OCI-LY3 (cell line): ENCODE measurements at regions not wholly inside any gene's neighbourhood (a gene's known extent, or its start where the extent isn't known, plus 50 kb on each side); places are given as distances from the start of the nearest gene placed in this dataset.

ENCODE experiments used
- H2AFZ ChIP-seq: fragments of 200-600, 300-600 bp; shearing (Covaris generic); 2 replicates; pipeline ENCODE4 v1.6.0; 2014; ENCODE audit warnings: antibody characterized with exemption, low read depth, low read length
- H3K27ac ChIP-seq: fragments of 200-600, 300-600 bp; sonication (generic); 2 replicates; pipeline ENCODE4 v1.5.1; 2014; ENCODE audit warnings: mild to moderate bottlenecking, low read length, moderate library complexity, mixed read lengths
- H3K27me3 ChIP-seq: fragments of 200-600, 300-600 bp; sonication (generic); 2 replicates; pipeline ENCODE4 v1.6.1; 2014; ENCODE audit warnings: low read depth, low read length, mixed read lengths
- H3K36me3 ChIP-seq: fragments of 200-600, 300-600 bp; sonication (generic); replicated peaks from 2 replicates; pipeline ENCODE3; 2014; ENCODE audit warnings: low read depth, low read length, mixed read lengths
- H3K4me1 ChIP-seq: fragments of 300-600, 200-600 bp; sonication (generic); 2 replicates; pipeline ENCODE4 v1.6.1; 2014; ENCODE audit warnings: low read length, mixed read lengths
- H3K4me2 ChIP-seq: fragments of 200-600, 300-600 bp; sonication (generic); 2 replicates; pipeline ENCODE4 v1.6.1; 2014; ENCODE audit warnings: low read length, mixed read lengths
- H3K4me3 ChIP-seq: fragments of 300-600, 200-600 bp; sonication (generic); 2 replicates; pipeline ENCODE4 v1.5.1; 2014; ENCODE audit warnings: antibody characterized with exemption, mild to moderate bottlenecking, low read length, moderate library complexity
- H3K79me2 ChIP-seq: fragments of 300-600, 200-600 bp; shearing (Covaris generic); 2 replicates; pipeline ENCODE4 v1.6.1; 2014; ENCODE audit warnings: mild to moderate bottlenecking, low read length, mixed read lengths
- H3K9ac ChIP-seq: fragments of 300-600, 200-600 bp; shearing (Covaris generic); 2 replicates; pipeline ENCODE4 v1.6.0; 2014; ENCODE audit warnings: mild to moderate bottlenecking, low read length, moderate library complexity
- H3K9me3 ChIP-seq: fragments of 200-600, 300-600 bp; shearing (Covaris generic); 2 replicates; pipeline ENCODE4 v1.6.1; 2014; ENCODE audit warnings: low read length, mixed read lengths; ENCODE audit not compliant: insufficient read depth
- H4K20me1 ChIP-seq: fragments of 200-600, 300-600 bp; sonication (generic); 2 replicates; pipeline ENCODE4 v1.6.1; 2016; ENCODE audit warnings: low read length, mixed read lengths; ENCODE audit not compliant: insufficient read depth
- EZH2phosphoT487 ChIP-seq: fragments of 200-600 bp; shearing (Covaris generic); IDR thresholded peaks from 2 replicates; pipeline ENCODE4 v1.6.1; 2018; ENCODE audit warnings: antibody characterized with exemption, mixed run types, low read depth
- TF ChIP-seq, protein P1 (sequence below): fragments of 200-600, 300-600 bp; sonication (generic); IDR thresholded peaks from 2 replicates; pipeline ENCODE4 v1.5.1; 2014; ENCODE audit warnings: antibody characterized with exemption, low read length, low read depth

- TF ChIP-seq, protein P1, sequence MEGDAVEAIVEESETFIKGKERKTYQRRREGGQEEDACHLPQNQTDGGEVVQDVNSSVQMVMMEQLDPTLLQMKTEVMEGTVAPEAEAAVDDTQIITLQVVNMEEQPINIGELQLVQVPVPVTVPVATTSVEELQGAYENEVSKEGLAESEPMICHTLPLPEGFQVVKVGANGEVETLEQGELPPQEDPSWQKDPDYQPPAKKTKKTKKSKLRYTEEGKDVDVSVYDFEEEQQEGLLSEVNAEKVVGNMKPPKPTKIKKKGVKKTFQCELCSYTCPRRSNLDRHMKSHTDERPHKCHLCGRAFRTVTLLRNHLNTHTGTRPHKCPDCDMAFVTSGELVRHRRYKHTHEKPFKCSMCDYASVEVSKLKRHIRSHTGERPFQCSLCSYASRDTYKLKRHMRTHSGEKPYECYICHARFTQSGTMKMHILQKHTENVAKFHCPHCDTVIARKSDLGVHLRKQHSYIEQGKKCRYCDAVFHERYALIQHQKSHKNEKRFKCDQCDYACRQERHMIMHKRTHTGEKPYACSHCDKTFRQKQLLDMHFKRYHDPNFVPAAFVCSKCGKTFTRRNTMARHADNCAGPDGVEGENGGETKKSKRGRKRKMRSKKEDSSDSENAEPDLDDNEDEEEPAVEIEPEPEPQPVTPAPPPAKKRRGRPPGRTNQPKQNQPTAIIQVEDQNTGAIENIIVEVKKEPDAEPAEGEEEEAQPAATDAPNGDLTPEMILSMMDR = no peak
- TF ChIP-seq EZH2phosphoT487 = no peak
- no peaks in the 10 kb centered on the region for H3K36me3 ChIP-seq
Measured at GRCh38 chr1:218611916-218612585, 266.9 kb downstream of the TGFB2 start.

DNA sequence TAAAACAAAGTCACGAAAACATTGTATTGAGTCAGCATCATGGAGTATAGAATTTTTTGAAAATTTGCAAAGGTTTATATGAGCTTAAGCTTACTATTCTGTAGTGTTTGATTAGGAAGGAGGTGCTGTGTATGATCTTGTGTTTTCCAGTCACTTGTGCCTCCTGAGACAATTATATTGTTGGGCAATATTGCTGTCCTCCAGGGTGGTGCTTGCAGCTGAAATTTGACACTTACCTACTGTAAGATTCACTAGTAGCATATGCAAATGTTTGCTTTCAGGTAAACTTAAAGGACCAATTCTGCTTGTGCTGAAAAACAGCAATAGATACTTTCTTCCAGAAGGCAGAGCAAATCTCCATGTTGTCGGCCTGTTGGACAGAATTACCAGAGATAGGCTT, 268.0 kb downstream of the TGFB2 start:
- H3K4me1 ChIP-seq = no peaks in the 10 kb centered on the region
- H3K27ac ChIP-seq = no peak overlapping the region
- no peaks in the 10 kb centered on the region for H3K36me3 ChIP-seq
- no peak for TF ChIP-seq EZH2phosphoT487
- TF ChIP-seq, protein P1 = no peak
- H3K9me3 ChIP-seq = no peaks in the 10 kb centered on the region
- no peak overlapping the region for H3K4me3 ChIP-seq
- no peak overlapping the region for H3K4me2 ChIP-seq
- H2AFZ ChIP-seq = no peak overlapping the region
- H4K20me1 ChIP-seq = no peaks in the 10 kb centered on the region
- H3K79me2 ChIP-seq = no peaks in the 10 kb centered on the region
- no peak overlapping the region for H3K9ac ChIP-seq
- H3K27me3 ChIP-seq = peaks cover 14% of the 10 kb centered on the region; the same call in 1 of the 2 replicates

More at GRCh38 chr1:218611916-218612585, 266.9 kb downstream of the TGFB2 start:
- Histone ChIP-seq H3K79me2 (no peaks in the 10 kb centered on the region), H3K9ac (no peak overlapping the region), H3K4me3 (no peak overlapping the region), H3K4me2 (no peak overlapping the region), H3K27ac (no peak overlapping the region), H3K9me3 (no peaks in the 10 kb centered on the region), H4K20me1 (no peaks in the 10 kb centered on the region), H3K27me3 (peaks cover 18% of the 10 kb centered on the region; the same call in 1 of the 2 replicates), H3K4me1 (no peaks in the 10 kb centered on the region), H2AFZ (no peak overlapping the region)

GRCh38 chr1:218614031-218614430, 268.9 kb downstream of the TGFB2 start:
- Histone ChIP-seq H3K27ac (no peak overlapping the region), H2AFZ (no peak overlapping the region), H3K4me3 (no peak overlapping the region), H3K9ac (no peak overlapping the region), H3K4me2 (no peak overlapping the region), H3K79me2 (no peaks in the 10 kb centered on the region), H3K36me3 (no peaks in the 10 kb centered on the region), H3K9me3 (no peaks in the 10 kb centered on the region), H3K27me3 (peaks cover 9% of the 10 kb centered on the region; the same call in 1 of the 2 replicates), H3K4me1 (no peaks in the 10 kb centered on the region), H4K20me1 (no peaks in the 10 kb centered on the region)
- TF ChIP-seq, protein P1 = no peak
- TF ChIP-seq EZH2phosphoT487 = no peak

GRCh38 chr1:218616681-218617080, 271.5 kb downstream of the TGFB2 start:
- Histone ChIP-seq H3K9ac (no peak overlapping the region), H3K27me3 (no peaks in the 10 kb centered on the region), H3K9me3 (no peaks in the 10 kb centered on the region), H2AFZ (no peak overlapping the region), H3K4me1 (0 out of 2 replicates have a peak, but pooled peaks cover 3% of the 10 kb centered on the region), H3K4me3 (no peak overlapping the region), H3K27ac (no peak overlapping the region), H3K36me3 (no peaks in the 10 kb centered on the region), H3K4me2 (no peak overlapping the region), H4K20me1 (no peaks in the 10 kb centered on the region), H3K79me2 (no peaks in the 10 kb centered on the region)
- TF ChIP-seq EZH2phosphoT487 = no peak
- TF ChIP-seq, protein P1 = no peak
